K562 (cell line): ENCODE measurements at regions not wholly inside any gene's neighbourhood (a gene's known extent, or its start where the extent isn't known, plus 50 kb on each side); places are given as distances from the start of the nearest gene placed in this dataset.

Source experiments
- ATAC-seq: fragments of 200-7000 bp; cut with Tn5 transposase; 3 replicates; pipeline ENCODE4 v1.9.1; 2020; ENCODE audit warnings: moderate library complexity
- BruUV-seq: library from RNA; stranded (reverse); fragments of 400-500 nt; replicated peaks from 2 replicates; lab custom pipeline; 2021; lab: Mats Ljungman, UMichigan
- CTCF ChIA-PET: fragments of 300-600 bp; formaldehyde crosslinking; extraction: SDS; loops from one replicate; lab custom pipeline; 2021; ENCODE audit warnings: low intra/inter-chr PET ratio; lab: Yijun Ruan, JAX
- POLR2A ChIA-PET: fragments of 300-600, 350-650 bp; sonication (Branson Sonifier 250); formaldehyde crosslinking; extraction: SDS; loops from one replicate; lab custom pipeline; 2021; ENCODE audit warnings: antibody characterized with exemption, inconsistent platforms; lab: Yijun Ruan, JAX
- DNase-seq, 4 experiments: peaks; one replicate each; pipeline versions ENCODE4 v3.0.0 to v3.0.0-alpha.2; 2011 to 2018; ENCODE audit warnings: low spot score in 3 of 4, mixed read lengths in 3 of 4; ENCODE audit errors: extremely low read depth in 1 of 4
- FAIRE-seq: peaks from 2 replicates; lab custom pipeline; 2011; peaks lifted over from hg19 to GRCh38; lab: Jason Lieb, UNC
- H2AFZ ChIP-seq: 2 replicates; pipeline ENCODE4 v1.6.0; 2011; ENCODE audit warnings: low read depth, low read length, control low read depth, inconsistent platforms
- H3K27ac ChIP-seq: fragments of 200-600 bp; 3 replicates; pipeline ENCODE4 v1.8.0; 2011; ENCODE audit warnings: low read depth, mild to moderate bottlenecking, control low read depth, inconsistent platforms, low read length, moderate library complexity, mixed read lengths; ENCODE audit errors: extremely low read depth
- H3K27me3 ChIP-seq, 2 experiments: fragments of 300-600 bp in 1 of 2; 2 replicates in 1 of 2; 3 replicates in 1 of 2; pipeline versions ENCODE4 v1.6.0 to v1.8.0; 2011; ENCODE audit warnings: inconsistent platforms in 2 of 2, low read length in 2 of 2, mild to moderate bottlenecking in 1 of 2, mixed read lengths in 1 of 2, moderate library complexity in 1 of 2; ENCODE audit not compliant: control insufficient read depth in 2 of 2, insufficient read depth in 2 of 2
- H3K36me3 ChIP-seq: fragments of 300-600 bp; 3 replicates; pipeline ENCODE4 v1.8.0; 2011; ENCODE audit warnings: mild to moderate bottlenecking, low read length, inconsistent platforms; ENCODE audit not compliant: control insufficient read depth, insufficient read depth
- H3K4me1 ChIP-seq, 2 experiments: fragments of 200-600 bp in 1 of 2; replicated peaks in 1 of 2; 2 replicates in 1 of 2; 3 replicates in 1 of 2; pipeline versions ENCODE4 v1.5.1 to v1.8.0; 2011; ENCODE audit warnings: inconsistent platforms in 2 of 2, low read length in 2 of 2, mild to moderate bottlenecking in 1 of 2, mixed read lengths in 1 of 2, moderate library complexity in 1 of 2; ENCODE audit not compliant: control insufficient read depth in 2 of 2, insufficient read depth in 2 of 2
- H3K4me2 ChIP-seq: 2 replicates; pipeline ENCODE4 v1.6.1; 2011; ENCODE audit warnings: low read length, control low read depth, inconsistent platforms, mixed read lengths; ENCODE audit not compliant: insufficient read depth
- H3K4me3 ChIP-seq: fragments of 200-600 bp; sonication (generic), shearing (Covaris generic); 2 replicates; pipeline ENCODE4 v1.5.1; 2016; ENCODE audit warnings: control low read depth, inconsistent platforms
- H3K79me2 ChIP-seq: fragments of 200-600 bp; 3 replicates; pipeline ENCODE4 v1.8.0; 2011; ENCODE audit warnings: low read length, inconsistent platforms; ENCODE audit not compliant: control insufficient read depth, insufficient read depth
- H3K9ac ChIP-seq, 2 experiments: 2 replicates each; pipeline versions ENCODE4 v1.6.0 to v1.6.1; 2011; ENCODE audit warnings: low read depth in 2 of 2, low read length in 2 of 2, control low read depth in 1 of 2, inconsistent platforms in 1 of 2, mild to moderate bottlenecking in 1 of 2, mixed read lengths in 1 of 2; ENCODE audit not compliant: insufficient read depth in 1 of 2
- H3K9me1 ChIP-seq: one replicate; pipeline ENCODE4 v1.6.0; 2011; ENCODE audit warnings: inconsistent platforms, mild to moderate bottlenecking, low read length, moderate library complexity; ENCODE audit not compliant: control insufficient read depth, insufficient read depth
- H3K9me3 ChIP-seq: replicated peaks from 2 replicates; pipeline ENCODE4 v1.5.1; 2011; ENCODE audit warnings: low read depth, low read length, inconsistent platforms; ENCODE audit not compliant: control insufficient read depth, insufficient read depth
- H4K20me1 ChIP-seq: replicated peaks from 2 replicates; pipeline ENCODE4 v1.6.1; 2011; ENCODE audit warnings: low read length, inconsistent platforms, mixed read lengths; ENCODE audit not compliant: control insufficient read depth, insufficient read depth
- CHCHD3 ChIP-seq: fragments of 250-450 bp; sonication (Bioruptor Pico); IDR thresholded peaks from 2 replicates; pipeline ENCODE4 v2.1.2; 2022; ENCODE audit warnings: mild to moderate bottlenecking
- ELF1 ChIP-seq: fragments of 200-800 bp; sonication (Bioruptor generic); IDR thresholded peaks from 2 replicates; pipeline ENCODE4 v1.6.1; 2016; ENCODE audit warnings: missing genetic modification characterization, missing compliant biosample characterization
- ETV5 ChIP-seq: sonication (generic); formaldehyde crosslinking; IDR thresholded peaks from 2 replicates; pipeline ENCODE4 v1.4.0; 2020; ENCODE audit warnings: low read depth, mild to moderate bottlenecking, missing genetic modification reagents
- KAT7 ChIP-seq: sonication (generic); formaldehyde crosslinking; IDR thresholded peaks from 2 replicates; pipeline ENCODE4 v1.8.0; 2022; ENCODE audit warnings: missing genetic modification reagents, mild to moderate bottlenecking, borderline replicate concordance
- NEUROD1 ChIP-seq: fragments of 150-350 bp; IDR thresholded peaks from 2 replicates; pipeline ENCODE4 v1.6.1; 2014; ENCODE audit warnings: borderline replicate concordance, low read length, low read depth; ENCODE audit not compliant: partially characterized antibody
- PHTF2 ChIP-seq: fragments of 250-450 bp; sonication (Bioruptor Pico); IDR thresholded peaks from 2 replicates; pipeline ENCODE4 v1.5.0; 2021; ENCODE audit warnings: mild to moderate bottlenecking
- SP1 ChIP-seq: sonication (generic); formaldehyde crosslinking; IDR thresholded peaks from 2 replicates; pipeline ENCODE4 v1.8.1; 2022; ENCODE audit warnings: mild to moderate bottlenecking, missing genetic modification reagents
- SPI1 ChIP-seq: IDR thresholded peaks from 2 replicates; pipeline ENCODE4 v1.6.1; 2011; ENCODE audit warnings: low read depth, low read length, control low read depth, borderline replicate concordance
- ZNF347 ChIP-seq: fragments of 450-650 bp; formaldehyde crosslinking; IDR thresholded peaks from 2 replicates; pipeline ENCODE4 v1.4.0; 2020; ENCODE audit warnings: low read depth, mild to moderate bottlenecking, moderate library complexity
- ZNF644 ChIP-seq: fragments of 200-800 bp; sonication (Bioruptor generic); IDR thresholded peaks from 2 replicates; pipeline ENCODE4 v1.6.1; 2016; ENCODE audit warnings: low read depth, missing genetic modification characterization, missing compliant biosample characterization
- ZNF699 ChIP-seq: fragments of 250-450 bp; sonication (Bioruptor Pico); IDR thresholded peaks from 2 replicates; pipeline ENCODE4 v1.8.0; 2021; ENCODE audit warnings: mild to moderate bottlenecking, moderate library complexity; ENCODE audit not compliant: insufficient replicate concordance
- WGBS: fragments of 100-300 bp; shearing (Covaris generic); methylation state at CpG from one replicate; pipeline ENCODE4 v1.1.6; 2016; ENCODE audit warnings: low coverage, mixed read lengths; ENCODE audit not compliant: insufficient coverage; ENCODE audit errors: missing lambda C conversion rate; 5-methylcytosine and 5-hydroxymethylcytosine counted together
- in situ Hi-C: fragments of 300-500 bp; cut with MboI; formaldehyde crosslinking; loops from 4 replicates; pipeline ENCODE4 v1.15.0; 2018; ENCODE audit warnings: inconsistent platforms, mixed read lengths
- intact Hi-C: fragments of 100-400 bp; cut with micrococcal nuclease; formaldehyde crosslinking; loops from 2 replicates; pipeline ENCODE4 v1.14.2; 2022
- TF ChIP-seq, protein P1 (sequence below): fragments of 250-450 bp; sonication (Bioruptor Pico); IDR thresholded peaks from 2 replicates; pipeline ENCODE4 v1.5.0; 2021; ENCODE audit warnings: mild to moderate bottlenecking, moderate library complexity
- TF ChIP-seq, protein P2 (sequence below): fragments of 250-450 bp; sonication (Bioruptor Pico); IDR thresholded peaks from 2 replicates; pipeline ENCODE4 v1.5.0; 2021
- TF ChIP-seq, protein P3 (sequence below): fragments of 450-650 bp; IDR thresholded peaks from 2 replicates; pipeline ENCODE4 v1.6.1; 2016
- TF ChIP-seq, protein P4 (sequence below): sonication (generic); formaldehyde crosslinking; IDR thresholded peaks from 2 replicates; pipeline ENCODE4 v1.8.1; 2022; ENCODE audit warnings: missing genetic modification reagents

DNA sequence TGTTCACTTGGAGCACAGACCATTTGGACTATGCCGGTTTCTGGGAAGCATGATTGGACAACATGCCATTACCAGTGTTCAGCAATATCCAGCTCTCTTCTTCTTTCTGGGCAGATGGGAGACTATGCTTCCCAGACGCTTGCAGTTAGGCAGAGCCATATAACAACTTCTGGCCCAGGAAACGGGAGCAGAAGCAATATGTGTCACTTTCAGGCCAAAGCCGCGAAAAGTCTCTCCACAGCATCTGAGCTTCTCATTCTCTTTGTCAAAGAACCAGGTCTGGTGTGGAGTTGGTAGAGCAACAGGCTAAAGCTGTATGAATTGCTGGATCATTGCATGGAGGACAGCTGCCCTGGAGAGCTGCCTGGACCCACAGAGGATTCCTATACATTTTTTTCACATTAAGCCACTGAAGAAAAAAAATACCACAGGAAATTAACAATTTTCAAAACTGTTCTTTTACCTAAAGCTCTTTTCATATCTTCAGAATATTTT lies 131.4 kb upstream of the FRG1 start (continued):
- TF ChIP-seq, protein P1, sequence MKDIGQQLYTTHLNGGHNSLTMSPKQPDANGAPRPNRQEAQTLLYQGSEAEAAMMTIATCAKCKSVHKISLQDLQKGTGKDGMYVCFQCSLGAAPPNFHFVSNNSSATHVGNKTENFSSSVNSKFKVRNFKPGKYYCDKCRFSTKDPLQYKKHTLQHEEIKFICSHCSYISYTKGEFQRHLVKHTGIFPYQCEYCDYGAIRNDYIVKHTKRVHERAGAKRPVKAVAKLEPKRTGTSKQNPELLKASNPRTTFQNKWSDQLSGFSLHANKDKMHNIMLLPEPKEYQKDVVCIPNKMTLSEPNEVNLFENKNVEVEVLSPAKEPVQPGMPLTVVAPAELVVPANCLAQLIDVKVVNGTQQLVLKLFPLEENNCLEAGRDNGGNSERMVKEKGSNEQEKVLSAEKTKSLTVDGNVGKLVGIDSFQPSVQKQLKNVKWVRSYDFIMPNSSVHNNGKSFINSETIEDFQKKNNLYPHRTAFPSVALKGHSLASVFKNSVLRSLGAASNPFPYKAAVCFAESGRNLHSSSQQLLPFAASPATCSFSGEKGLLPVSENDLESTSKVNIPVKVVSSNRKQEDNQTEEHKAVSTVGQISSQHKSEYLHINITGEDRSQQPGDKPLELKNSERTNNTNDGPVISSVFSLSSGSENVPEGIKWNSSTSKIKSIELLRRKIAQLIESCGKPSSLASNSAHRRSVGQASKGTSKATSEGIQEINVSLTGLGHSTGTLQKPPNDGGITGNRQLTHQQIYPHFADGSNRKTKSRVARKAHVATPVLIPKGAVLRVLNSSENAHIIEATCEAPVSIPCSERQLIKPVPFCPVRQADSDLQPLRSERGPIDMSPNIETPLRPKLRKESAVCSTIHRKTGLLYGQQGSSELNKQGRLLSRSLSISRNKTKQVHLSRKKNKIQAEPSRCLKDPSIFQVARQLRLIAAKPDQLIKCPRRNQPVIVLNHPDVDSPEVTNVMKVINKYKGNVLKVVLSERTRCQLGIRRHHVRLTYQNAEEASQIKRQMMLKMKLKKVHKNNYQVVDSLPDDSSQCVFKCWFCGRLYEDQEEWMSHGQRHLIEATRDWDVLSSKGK (CRISPR knock-in tag): no peak
- TF ChIP-seq, protein P2, sequence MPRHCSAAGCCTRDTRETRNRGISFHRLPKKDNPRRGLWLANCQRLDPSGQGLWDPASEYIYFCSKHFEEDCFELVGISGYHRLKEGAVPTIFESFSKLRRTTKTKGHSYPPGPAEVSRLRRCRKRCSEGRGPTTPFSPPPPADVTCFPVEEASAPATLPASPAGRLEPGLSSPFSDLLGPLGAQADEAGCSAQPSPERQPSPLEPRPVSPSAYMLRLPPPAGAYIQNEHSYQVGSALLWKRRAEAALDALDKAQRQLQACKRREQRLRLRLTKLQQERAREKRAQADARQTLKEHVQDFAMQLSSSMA (CRISPR knock-in tag): no peak
- TF ChIP-seq SP1 (no peak), KAT7 (no peak), SPI1 (no peak)

DNA sequence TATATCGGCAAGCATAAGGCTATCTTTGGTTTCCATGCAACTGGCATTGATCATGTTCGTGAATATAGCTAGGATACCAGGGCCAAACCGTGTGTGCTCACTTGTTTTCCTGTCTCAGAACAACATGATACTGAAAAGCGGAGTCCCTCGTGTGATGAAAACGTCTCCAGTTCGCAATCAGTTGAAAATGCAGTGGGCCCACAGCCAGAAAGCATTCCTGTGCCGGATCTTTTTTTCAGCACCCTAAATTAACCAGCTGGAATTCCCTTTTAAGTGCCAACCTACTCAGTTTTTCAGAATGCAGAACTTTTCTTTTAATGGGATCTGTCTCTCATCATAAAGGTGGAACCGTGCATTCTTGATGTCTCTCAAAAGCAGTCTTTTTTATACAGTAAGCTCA lies 130.8 kb upstream of the FRG1 start:
- H4K20me1 ChIP-seq: no peaks in the 10 kb centered on the region
- no peak overlapping the region for H3K9ac ChIP-seq
- no peaks in the 10 kb centered on the region for H3K9me3 ChIP-seq
- WGBS: under 1% methylated on average over 9 of the region's 9 CpGs
- H3K27ac ChIP-seq: no peak overlapping the region
- no peak for DNase-seq
- no peaks in the 10 kb centered on the region for H3K79me2 ChIP-seq
- no peak overlapping the region for H2AFZ ChIP-seq
- no peak for FAIRE-seq
- H3K4me2 ChIP-seq: no peak overlapping the region
- POLR2A ChIA-PET: interaction anchor here (0.6 to 0.7 kb wide), 3 partner anchors 13 to 1276 kb away, joined by 3 to 4 read pairs (median 3); no protein-coding TSS in a partner anchor
- H3K27me3 ChIP-seq: no peaks in the 10 kb centered on the region
- BruUV-seq: no TSS peak
- no peaks in the 10 kb centered on the region for H3K9me1 ChIP-seq
- in situ Hi-C loops: no loop called here
- no peaks in the 10 kb centered on the region for H3K4me1 ChIP-seq
- H3K4me3 ChIP-seq: no peak overlapping the region
- CTCF ChIA-PET: no interaction called here
- ATAC-seq: no peak
- intact Hi-C loops: no loop called here
- no peaks in the 10 kb centered on the region for H3K36me3 ChIP-seq
- TF ChIP-seq ELF1 (no peak), ETV5 (CRISPR knock-in tag) (no peak), ZNF347 (CRISPR knock-in tag) (no peak), ZNF699 (CRISPR knock-in tag) (no peak), ZNF644 (no peak), NEUROD1 (no peak), PHTF2 (no peak), CHCHD3 (no peak)
- TF ChIP-seq, protein P3, sequence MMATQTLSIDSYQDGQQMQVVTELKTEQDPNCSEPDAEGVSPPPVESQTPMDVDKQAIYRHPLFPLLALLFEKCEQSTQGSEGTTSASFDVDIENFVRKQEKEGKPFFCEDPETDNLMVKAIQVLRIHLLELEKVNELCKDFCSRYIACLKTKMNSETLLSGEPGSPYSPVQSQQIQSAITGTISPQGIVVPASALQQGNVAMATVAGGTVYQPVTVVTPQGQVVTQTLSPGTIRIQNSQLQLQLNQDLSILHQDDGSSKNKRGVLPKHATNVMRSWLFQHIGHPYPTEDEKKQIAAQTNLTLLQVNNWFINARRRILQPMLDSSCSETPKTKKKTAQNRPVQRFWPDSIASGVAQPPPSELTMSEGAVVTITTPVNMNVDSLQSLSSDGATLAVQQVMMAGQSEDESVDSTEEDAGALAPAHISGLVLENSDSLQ: no peak
- TF ChIP-seq, protein P4, sequence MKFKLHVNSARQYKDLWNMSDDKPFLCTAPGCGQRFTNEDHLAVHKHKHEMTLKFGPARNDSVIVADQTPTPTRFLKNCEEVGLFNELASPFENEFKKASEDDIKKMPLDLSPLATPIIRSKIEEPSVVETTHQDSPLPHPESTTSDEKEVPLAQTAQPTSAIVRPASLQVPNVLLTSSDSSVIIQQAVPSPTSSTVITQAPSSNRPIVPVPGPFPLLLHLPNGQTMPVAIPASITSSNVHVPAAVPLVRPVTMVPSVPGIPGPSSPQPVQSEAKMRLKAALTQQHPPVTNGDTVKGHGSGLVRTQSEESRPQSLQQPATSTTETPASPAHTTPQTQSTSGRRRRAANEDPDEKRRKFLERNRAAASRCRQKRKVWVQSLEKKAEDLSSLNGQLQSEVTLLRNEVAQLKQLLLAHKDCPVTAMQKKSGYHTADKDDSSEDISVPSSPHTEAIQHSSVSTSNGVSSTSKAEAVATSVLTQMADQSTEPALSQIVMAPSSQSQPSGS (CRISPR knock-in tag): no peak
